ENCODE measurements at regions not wholly inside any gene's neighbourhood (a gene's known extent, or its start where the extent isn't known, plus 50 kb on each side); places are given as distances from the start of the nearest gene placed in this dataset.

DNA sequence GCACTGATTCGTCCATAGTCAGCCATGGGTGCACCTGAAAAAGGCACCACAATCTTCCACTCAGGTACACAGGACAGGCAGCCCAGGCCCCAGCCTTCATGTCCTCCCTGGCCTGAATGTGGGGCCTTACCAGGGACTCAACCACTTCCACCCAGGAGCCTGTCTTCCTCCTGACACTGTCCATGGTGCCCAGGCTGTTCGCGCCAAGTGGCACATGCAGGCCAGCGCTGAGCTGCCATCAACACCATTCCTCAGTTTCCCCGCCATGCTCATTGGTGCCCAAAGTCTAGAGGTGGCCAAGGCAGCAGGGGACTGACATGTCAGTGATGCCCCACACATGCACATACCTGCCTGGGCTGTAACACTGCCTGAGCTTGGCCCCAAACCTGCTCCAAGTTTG lies 322.2 kb upstream of the POU3F4 start (continued):
- TF ChIP-seq RBFOX2 (IDR thresholded peaks at IDR 0.05; ENCODE audit: low read depth, low read length) (no peak), ZNF77 (CRISPR knock-in tag; IDR thresholded peaks at IDR 0.05) (no peak)

GRCh38 chrX:83186632-83187031 lies 321.5 kb upstream of the POU3F4 start:
- FAIRE-seq (no peak), DNase-seq (ENCODE audit: extremely low read depth in 1 of 4, low spot score in 3 of 4) (no peak), ATAC-seq (no peak)
- Histone ChIP-seq H3K4me1 (replicated peaks in 1 of 2; ENCODE audit: control insufficient read depth in 2 of 2, insufficient read depth in 2 of 2, low read length in 2 of 2) (no peaks in the 10 kb centered on the region), H3K36me3 (ENCODE audit: control insufficient read depth, insufficient read depth, low read length) (no peaks in the 10 kb centered on the region), H2AFZ (ENCODE audit: low read depth, low read length) (no peak overlapping the region), H3K9me3 (replicated peaks; ENCODE audit: control insufficient read depth, insufficient read depth, low read depth, low read length) (no peaks in the 10 kb centered on the region), H3K27me3 (ENCODE audit: control insufficient read depth in 2 of 2, insufficient read depth in 2 of 2, low read length in 2 of 2) (no peaks in the 10 kb centered on the region), H3K9ac (ENCODE audit: insufficient read depth in 1 of 2, low read depth in 2 of 2, low read length in 2 of 2) (no peak overlapping the region), H3K9me1 (ENCODE audit: control insufficient read depth, insufficient read depth, low read length) (no peaks in the 10 kb centered on the region), H4K20me1 (replicated peaks; ENCODE audit: control insufficient read depth, insufficient read depth, low read length) (no peaks in the 10 kb centered on the region), H3K4me3 (no peak overlapping the region), H3K27ac (ENCODE audit: extremely low read depth, low read depth, low read length) (no peak overlapping the region), H3K79me2 (ENCODE audit: control insufficient read depth, insufficient read depth, low read length) (no peaks in the 10 kb centered on the region), H3K4me2 (ENCODE audit: insufficient read depth, low read length) (no peak overlapping the region)
- CTCF ChIA-PET (ENCODE audit: low intra/inter-chr PET ratio) = interaction anchor here (0.6 kb wide), 1 partner anchor 13 kb away, joined by 3 read pairs; no protein-coding TSS in a partner anchor
- WGBS (ENCODE audit: insufficient coverage, low coverage, missing lambda C conversion rate) = under 1% methylated on average over 15 of the region's 17 CpGs
- BruUV-seq (replicated peaks) = no TSS peak
- in situ Hi-C loops (cut with MboI) (no loop called here), intact Hi-C loops (cut with micrococcal nuclease) (no loop called here)
- POLR2A ChIA-PET = no interaction called here
- no peak for TF ChIP-seq CCNT2 (IDR thresholded peaks at IDR 0.05; ENCODE audit: borderline replicate concordance, extremely low read depth, insufficient read length, low read depth, low read length)
- TF ChIP-seq NCOA2 (IDR thresholded peaks at IDR 0.05; ENCODE audit: partially characterized antibody in 2 of 2) = no peak
- no peak for TF ChIP-seq HMG20A (CRISPR knock-in tag; conservative IDR thresholded peaks at IDR 0.05)
- no peak for TF ChIP-seq NFIC (IDR thresholded peaks at IDR 0.05)
- no peak for TF ChIP-seq IRF2 (CRISPR knock-in tag; IDR thresholded peaks at IDR 0.05)
- TF ChIP-seq BRD9 (IDR thresholded peaks at IDR 0.05; ENCODE audit: low read depth, partially characterized antibody) = no peak
- no peak for TF ChIP-seq TAF1 (IDR thresholded peaks at IDR 0.05; ENCODE audit: control insufficient read depth, extremely low read depth, insufficient read depth, low read length, severe bottlenecking)
- no peak for TF ChIP-seq ZBTB26 (CRISPR knock-in tag; IDR thresholded peaks at IDR 0.05)
- TF ChIP-seq RFX7 (CRISPR knock-in tag; IDR thresholded peaks at IDR 0.05) = no peak
- no peak for TF ChIP-seq SRSF1 (IDR thresholded peaks at IDR 0.05; ENCODE audit: low read depth, low read length)
- TF ChIP-seq, protein P1, sequence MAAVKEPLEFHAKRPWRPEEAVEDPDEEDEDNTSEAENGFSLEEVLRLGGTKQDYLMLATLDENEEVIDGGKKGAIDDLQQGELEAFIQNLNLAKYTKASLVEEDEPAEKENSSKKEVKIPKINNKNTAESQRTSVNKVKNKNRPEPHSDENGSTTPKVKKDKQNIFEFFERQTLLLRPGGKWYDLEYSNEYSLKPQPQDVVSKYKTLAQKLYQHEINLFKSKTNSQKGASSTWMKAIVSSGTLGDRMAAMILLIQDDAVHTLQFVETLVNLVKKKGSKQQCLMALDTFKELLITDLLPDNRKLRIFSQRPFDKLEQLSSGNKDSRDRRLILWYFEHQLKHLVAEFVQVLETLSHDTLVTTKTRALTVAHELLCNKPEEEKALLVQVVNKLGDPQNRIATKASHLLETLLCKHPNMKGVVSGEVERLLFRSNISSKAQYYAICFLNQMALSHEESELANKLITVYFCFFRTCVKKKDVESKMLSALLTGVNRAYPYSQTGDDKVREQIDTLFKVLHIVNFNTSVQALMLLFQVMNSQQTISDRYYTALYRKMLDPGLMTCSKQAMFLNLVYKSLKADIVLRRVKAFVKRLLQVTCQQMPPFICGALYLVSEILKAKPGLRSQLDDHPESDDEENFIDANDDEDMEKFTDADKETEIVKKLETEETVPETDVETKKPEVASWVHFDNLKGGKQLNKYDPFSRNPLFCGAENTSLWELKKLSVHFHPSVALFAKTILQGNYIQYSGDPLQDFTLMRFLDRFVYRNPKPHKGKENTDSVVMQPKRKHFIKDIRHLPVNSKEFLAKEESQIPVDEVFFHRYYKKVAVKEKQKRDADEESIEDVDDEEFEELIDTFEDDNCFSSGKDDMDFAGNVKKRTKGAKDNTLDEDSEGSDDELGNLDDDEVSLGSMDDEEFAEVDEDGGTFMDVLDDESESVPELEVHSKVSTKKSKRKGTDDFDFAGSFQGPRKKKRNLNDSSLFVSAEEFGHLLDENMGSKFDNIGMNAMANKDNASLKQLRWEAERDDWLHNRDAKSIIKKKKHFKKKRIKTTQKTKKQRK (IDR thresholded peaks at IDR 0.05; ENCODE audit: borderline replicate concordance, low read depth, low read length) = no peak
- TF ChIP-seq, protein P2, sequence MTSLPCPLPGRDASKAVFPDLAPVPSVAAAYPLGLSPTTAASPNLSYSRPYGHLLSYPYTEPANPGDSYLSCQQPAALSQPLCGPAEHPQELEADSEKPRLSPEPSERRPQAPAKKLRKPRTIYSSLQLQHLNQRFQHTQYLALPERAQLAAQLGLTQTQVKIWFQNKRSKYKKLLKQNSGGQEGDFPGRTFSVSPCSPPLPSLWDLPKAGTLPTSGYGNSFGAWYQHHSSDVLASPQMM (CRISPR knock-in tag; IDR thresholded peaks at IDR 0.05) = no peak
- TF ChIP-seq MTA2 (IDR thresholded peaks at IDR 0.05; ENCODE audit: low read depth) = no peak
- no peak for TF ChIP-seq NBN (IDR thresholded peaks at IDR 0.05; ENCODE audit: low read depth)

Measured in K562 (cell line).